ENCODE measurements at regions not wholly inside any gene's neighbourhood (a gene's known extent, or its start where the extent isn't known, plus 50 kb on each side); places are given as distances from the start of the nearest gene placed in this dataset.
"Not testable (repeated sequence)": the region's sequence is repeated elsewhere in the genome, so short reads cannot be mapped to it uniquely, and the experiment has no call there.

- DNase-seq (ENCODE audit: low spot score in 2 of 2) = peak in 1 of 2 donors; percentile 11
- H3K27ac ChIP-seq = peak overlapping the region in 2 of 4 donors; percentile 3 to 70
- 46 to 52% methylated on average over 13 of the region's 13 CpGs for whole genome bisulfite sequencing, 2 donors
- no peaks in the 10 kb centered on the region for H3K36me3 ChIP-seq
- H3K4me1 ChIP-seq = no peaks in the 10 kb centered on the region
- no peak overlapping the region for H3K4me3 ChIP-seq
- TF ChIP-seq CTCF (IDR thresholded peaks at IDR 0.05) (no peak), EP300 (IDR thresholded peaks at IDR 0.05) (no peak), POLR2A (IDR thresholded peaks at IDR 0.05) (no peak)
- H3K27me3 ChIP-seq = no peaks in the 10 kb centered on the region
- H3K9me3 ChIP-seq = peaks cover 0 to 10% (median 0%) of the 10 kb centered on the region in 4 donors
Observed at GRCh38 chr16:10297341-10298006, 88.4 kb upstream of the ATF7IP2 start.

DNA sequence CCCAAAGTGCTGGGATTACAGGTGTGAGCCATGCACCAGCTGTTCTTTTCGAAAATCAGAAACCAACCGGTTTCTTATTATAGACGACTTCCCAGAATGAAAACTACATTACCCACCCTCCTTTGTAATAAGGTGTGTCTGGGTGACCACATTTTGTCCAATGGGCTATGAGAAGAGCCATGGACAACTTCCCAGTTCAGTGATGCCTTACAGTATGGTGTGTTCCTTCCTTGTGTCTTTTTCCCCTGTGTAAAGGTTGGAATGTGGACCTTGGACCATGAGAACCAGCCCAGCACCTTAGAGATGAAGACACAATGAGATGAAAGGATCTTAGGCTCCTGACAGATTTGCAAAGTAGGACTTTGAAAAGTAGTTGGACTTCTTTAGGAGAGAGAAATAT is 85.0 kb upstream of the ATF7IP2 start:
- DNase-seq (ENCODE audit: low spot score in 2 of 2) = no peak
- Histone ChIP-seq H3K9me3 (no peaks in the 10 kb centered on the region), H3K36me3 (no peaks in the 10 kb centered on the region), H3K27ac (no peak overlapping the region), H3K27me3 (no peaks in the 10 kb centered on the region), H3K4me1 (no peaks in the 10 kb centered on the region), H3K4me3 (no peak overlapping the region)
- TF ChIP-seq POLR2A (IDR thresholded peaks at IDR 0.05) = no peak
- TF ChIP-seq CTCF (IDR thresholded peaks at IDR 0.05) = no peak
- TF ChIP-seq EP300 (IDR thresholded peaks at IDR 0.05) = no peak
- WGBS, 2 donors = 90 to 93% methylated on average over 3 of the region's 3 CpGs

- 82 to 86% methylated on average over 6 of the region's 6 CpGs for WGBS, 2 donors
- DNase-seq (ENCODE audit: low spot score in 2 of 2); H3K4me3 ChIP-seq; H3K27me3 ChIP-seq; H3K36me3 ChIP-seq; H3K27ac ChIP-seq; H3K9me3 ChIP-seq; H3K4me1 ChIP-seq: not testable (repeated sequence)
Observed at GRCh38 chr16:10301547-10301946, 84.3 kb upstream of the ATF7IP2 start.

GRCh38 chr16:10305912-10306311 is 79.9 kb upstream of the ATF7IP2 start:
- no peak overlapping the region for H3K27ac ChIP-seq
- H3K27me3 ChIP-seq = no peaks in the 10 kb centered on the region
- no peak overlapping the region for H3K4me3 ChIP-seq
- no peaks in the 10 kb centered on the region for H3K4me1 ChIP-seq
- H3K9me3 ChIP-seq = no peaks in the 10 kb centered on the region
- DNase-seq (ENCODE audit: low spot score in 2 of 2) = no peak
- no peaks in the 10 kb centered on the region for H3K36me3 ChIP-seq
- TF ChIP-seq CTCF (IDR thresholded peaks at IDR 0.05) = no peak
- TF ChIP-seq POLR2A (IDR thresholded peaks at IDR 0.05) = no peak
- no peak for TF ChIP-seq EP300 (IDR thresholded peaks at IDR 0.05)
- 78 to 80% methylated on average over 4 of the region's 4 CpGs for WGBS, 2 donors

DNA sequence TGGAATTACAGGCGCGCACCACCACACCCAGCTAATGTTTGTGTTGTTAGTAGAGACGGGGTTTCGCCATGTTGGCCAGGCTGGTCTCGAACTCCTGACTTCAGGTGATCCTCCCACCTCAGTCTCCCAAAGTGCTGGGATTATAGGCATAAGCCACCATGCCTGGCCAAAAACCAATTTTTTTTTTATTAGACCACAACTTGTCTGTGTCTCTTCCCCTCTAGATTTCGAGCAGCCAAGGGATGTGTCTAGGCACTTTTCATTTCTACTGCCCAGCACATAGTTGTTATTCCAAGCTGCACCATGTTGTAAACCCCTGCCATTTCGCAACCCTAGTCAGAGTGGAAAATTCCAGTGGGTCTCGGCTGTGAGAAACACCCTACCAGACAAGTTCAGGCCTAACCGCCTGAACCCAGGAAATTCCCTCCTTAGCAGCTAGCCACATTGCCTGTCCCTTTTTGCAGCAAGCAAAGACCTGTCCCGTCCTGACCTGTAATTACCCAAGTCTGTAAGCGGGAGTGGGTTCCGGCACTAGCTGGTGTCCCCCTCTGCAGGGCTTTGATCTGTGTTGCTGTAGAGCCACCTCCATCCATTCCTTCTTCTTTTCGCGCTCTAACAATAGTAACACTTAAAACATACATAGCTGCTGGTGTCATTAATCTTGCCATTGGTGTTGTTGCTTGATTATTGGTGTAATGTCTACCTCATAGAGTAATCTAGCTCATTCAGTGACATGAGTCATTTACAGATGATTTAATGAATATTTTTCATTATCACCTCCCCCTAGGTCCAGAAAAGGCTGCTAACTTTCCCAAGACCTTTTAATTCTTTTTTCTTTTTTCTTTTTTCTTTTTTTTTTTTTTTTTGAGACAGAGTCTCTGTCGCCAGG is 77.3 kb upstream of the ATF7IP2 start:
- no peak for DNase-seq (ENCODE audit: low spot score in 2 of 2)
- H3K27ac ChIP-seq = no peak overlapping the region
- 89 to 92% methylated on average over 14 of the region's 15 CpGs for WGBS, 2 donors
- H3K4me1 ChIP-seq = no peaks in the 10 kb centered on the region
- H3K36me3 ChIP-seq = no peaks in the 10 kb centered on the region
- H3K9me3 ChIP-seq = no peaks in the 10 kb centered on the region
- H3K27me3 ChIP-seq = no peaks in the 10 kb centered on the region
- H3K4me3 ChIP-seq = no peak overlapping the region
- TF ChIP-seq POLR2A (IDR thresholded peaks at IDR 0.05) (no peak), CTCF (IDR thresholded peaks at IDR 0.05) (no peak), EP300 (IDR thresholded peaks at IDR 0.05) (no peak)

All from tibial nerve (tissue), 4 donors.